ENCODE measurements at regions not wholly inside any gene's neighbourhood (a gene's known extent, or its start where the extent isn't known, plus 50 kb on each side); places are given as distances from the start of the nearest gene placed in this dataset.

- no peak for TF ChIP-seq ZNF232 (CRISPR knock-in tag; IDR thresholded peaks at IDR 0.05)
- no peak for TF ChIP-seq TEAD4 (CRISPR knock-in tag; IDR thresholded peaks at IDR 0.05)
- TF ChIP-seq RELA (CRISPR knock-in tag; IDR thresholded peaks at IDR 0.05; ENCODE audit: borderline replicate concordance): no peak
- no peak for TF ChIP-seq CTCF (IDR thresholded peaks at IDR 0.05)
- TF ChIP-seq ZMAT4 (CRISPR knock-in tag; IDR thresholded peaks at IDR 0.05): no peak
- TF ChIP-seq MLX (CRISPR knock-in tag; IDR thresholded peaks at IDR 0.05): no peak
- TF ChIP-seq ATF1 (CRISPR knock-in tag; IDR thresholded peaks at IDR 0.05): no peak
- TF ChIP-seq TCF7 (CRISPR knock-in tag; IDR thresholded peaks at IDR 0.05; ENCODE audit: low read depth): no peak
- TF ChIP-seq MAX (CRISPR knock-in tag; IDR thresholded peaks at IDR 0.05): no peak
- TF ChIP-seq SP1 (CRISPR knock-in tag; conservative IDR thresholded peaks at IDR 0.05): no peak
Measured at GRCh38 chr13:97124206-97124605, 97.9 kb upstream of the MBNL2 start.

All from WTC11 (cell line).